A549 (cell line): ENCODE measurements at regions not wholly inside any gene's neighbourhood (a gene's known extent, or its start where the extent isn't known, plus 50 kb on each side); places are given as distances from the start of the nearest gene placed in this dataset.

Source experiments
- CHD2 ChIP-seq: fragments of 150-350 bp; IDR thresholded peaks from 2 replicates; pipeline ENCODE4 v1.6.1; 2014; ENCODE audit warnings: low read length; ENCODE audit not compliant: partially characterized antibody
- EP300 ChIP-seq, 2 experiments: fragments of >200 bp; sonication (Bioruptor Twin); formaldehyde crosslinking; IDR thresholded peaks; 2 replicates in 1 of 2; 3 replicates in 1 of 2; pipeline ENCODE4 v1.6.1; 2016 to 2017
- HDAC2 ChIP-seq: fragments of 200-600 bp; sonication (generic); IDR thresholded peaks from 2 replicates; pipeline ENCODE4 v1.6.1; 2016
- KDM5A ChIP-seq: fragments of 200-600 bp; sonication (generic); IDR thresholded peaks from 2 replicates; pipeline ENCODE4 v1.6.1; 2016; ENCODE audit warnings: antibody characterized with exemption, mild to moderate bottlenecking
- RFX5 ChIP-seq: fragments of 450-650 bp; IDR thresholded peaks from 2 replicates; pipeline ENCODE4 v1.7.1; 2014; ENCODE audit warnings: antibody characterized with exemption, mild to moderate bottlenecking, moderate library complexity
- TF ChIP-seq, protein P1 (sequence below): fragments of 450-650 bp; IDR thresholded peaks from 2 replicates; pipeline ENCODE4 v1.6.1; 2014; ENCODE audit warnings: antibody characterized with exemption
- TF ChIP-seq, protein P2 (sequence below): fragments of >200 bp; sonication (Bioruptor Twin); formaldehyde crosslinking; IDR thresholded peaks from 3 replicates; pipeline ENCODE4 v1.5.1; 2016

DNA sequence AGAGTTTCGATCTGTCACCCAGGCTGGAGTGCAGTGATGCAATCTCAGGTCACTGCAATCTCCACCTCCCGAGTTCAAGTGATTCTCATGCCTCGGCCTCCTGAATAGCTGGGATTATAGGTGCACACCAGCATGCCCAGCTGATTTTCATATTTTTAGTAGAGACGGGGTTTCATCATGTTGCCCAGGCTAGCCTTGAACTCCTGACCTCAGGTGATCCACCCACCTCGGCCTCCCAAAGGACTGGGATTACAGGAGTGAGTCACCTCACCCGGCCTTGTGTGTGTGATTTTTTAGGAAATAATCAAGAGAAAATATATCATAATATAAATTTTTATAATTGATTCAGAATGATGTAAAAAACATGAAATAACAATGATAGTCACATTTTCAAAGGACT, 1231.4 kb downstream of the GALC start:
- TF ChIP-seq RFX5 (no peak), KDM5A (no peak), CHD2 (no peak), HDAC2 (no peak), EP300 (IDR thresholded peaks at IDR 0.05) (no peak)
- TF ChIP-seq, protein P1, sequence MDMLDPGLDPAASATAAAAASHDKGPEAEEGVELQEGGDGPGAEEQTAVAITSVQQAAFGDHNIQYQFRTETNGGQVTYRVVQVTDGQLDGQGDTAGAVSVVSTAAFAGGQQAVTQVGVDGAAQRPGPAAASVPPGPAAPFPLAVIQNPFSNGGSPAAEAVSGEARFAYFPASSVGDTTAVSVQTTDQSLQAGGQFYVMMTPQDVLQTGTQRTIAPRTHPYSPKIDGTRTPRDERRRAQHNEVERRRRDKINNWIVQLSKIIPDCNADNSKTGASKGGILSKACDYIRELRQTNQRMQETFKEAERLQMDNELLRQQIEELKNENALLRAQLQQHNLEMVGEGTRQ, result no peak
- TF ChIP-seq, protein P2, sequence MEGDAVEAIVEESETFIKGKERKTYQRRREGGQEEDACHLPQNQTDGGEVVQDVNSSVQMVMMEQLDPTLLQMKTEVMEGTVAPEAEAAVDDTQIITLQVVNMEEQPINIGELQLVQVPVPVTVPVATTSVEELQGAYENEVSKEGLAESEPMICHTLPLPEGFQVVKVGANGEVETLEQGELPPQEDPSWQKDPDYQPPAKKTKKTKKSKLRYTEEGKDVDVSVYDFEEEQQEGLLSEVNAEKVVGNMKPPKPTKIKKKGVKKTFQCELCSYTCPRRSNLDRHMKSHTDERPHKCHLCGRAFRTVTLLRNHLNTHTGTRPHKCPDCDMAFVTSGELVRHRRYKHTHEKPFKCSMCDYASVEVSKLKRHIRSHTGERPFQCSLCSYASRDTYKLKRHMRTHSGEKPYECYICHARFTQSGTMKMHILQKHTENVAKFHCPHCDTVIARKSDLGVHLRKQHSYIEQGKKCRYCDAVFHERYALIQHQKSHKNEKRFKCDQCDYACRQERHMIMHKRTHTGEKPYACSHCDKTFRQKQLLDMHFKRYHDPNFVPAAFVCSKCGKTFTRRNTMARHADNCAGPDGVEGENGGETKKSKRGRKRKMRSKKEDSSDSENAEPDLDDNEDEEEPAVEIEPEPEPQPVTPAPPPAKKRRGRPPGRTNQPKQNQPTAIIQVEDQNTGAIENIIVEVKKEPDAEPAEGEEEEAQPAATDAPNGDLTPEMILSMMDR, result no peak
